HCT116 (cell line): ENCODE measurements at regions not wholly inside any gene's neighbourhood (a gene's known extent, or its start where the extent isn't known, plus 50 kb on each side); places are given as distances from the start of the nearest gene placed in this dataset.

ENCODE experiments used
- CTCF ChIP-seq, 3 experiments: fragments of 200-600 bp in 1 of 3; sonication (generic) in 1 of 3; IDR thresholded peaks in 2 of 3; conservative IDR thresholded peaks in 1 of 3; 2 replicates each; pipeline ENCODE4 v1.5.1; 2012 to 2017; ENCODE audit warnings: low read depth in 2 of 3, low read length in 2 of 3, antibody characterized with exemption in 1 of 3, borderline replicate concordance in 1 of 3, control low read depth in 1 of 3, mild to moderate bottlenecking in 1 of 3, mixed read lengths in 1 of 3, mixed run types in 1 of 3, moderate library complexity in 1 of 3; ENCODE audit not compliant: insufficient read depth in 1 of 3
- EZH2 ChIP-seq: fragments of 200-600 bp; sonication (generic); IDR thresholded peaks from 2 replicates; pipeline ENCODE4 v1.6.1; 2017; ENCODE audit warnings: antibody characterized with exemption, mixed run types
- POLR2A ChIP-seq: IDR thresholded peaks from 2 replicates; pipeline ENCODE4 v1.7.0; 2011; ENCODE audit warnings: borderline replicate concordance; ENCODE audit not compliant: insufficient read depth, insufficient read length; ENCODE audit errors: extremely low read depth
- POLR2AphosphoS5 ChIP-seq: IDR thresholded peaks from 2 replicates; pipeline ENCODE4 v1.6.1; 2011; ENCODE audit warnings: mild to moderate bottlenecking, low read depth, low read length, moderate library complexity
- RAD21 ChIP-seq: IDR thresholded peaks from 2 replicates; pipeline ENCODE4 v1.6.1; 2012; ENCODE audit warnings: low read depth, mild to moderate bottlenecking
- SIN3A ChIP-seq: IDR thresholded peaks from 2 replicates; pipeline ENCODE4 v1.6.1; 2012; ENCODE audit warnings: low read depth
- SP1 ChIP-seq: IDR thresholded peaks from 2 replicates; pipeline ENCODE4 v1.6.1; 2012; ENCODE audit warnings: low read depth
- YY1 ChIP-seq: IDR thresholded peaks from 2 replicates; pipeline ENCODE4 v1.6.1; 2011; ENCODE audit warnings: low read length, low read depth, moderate library complexity, mild to moderate bottlenecking; ENCODE audit not compliant: insufficient replicate concordance; ENCODE audit errors: extremely low read depth
- ZNF274 ChIP-seq: fragments of 200-500 bp; sonication (Bioruptor generic); IDR thresholded peaks from 2 replicates; pipeline ENCODE4 v1.6.1; 2014; ENCODE audit warnings: mild to moderate bottlenecking, low read depth, low read length, inconsistent platforms

- TF ChIP-seq POLR2AphosphoS5 (no peak), ZNF274 (no peak), CTCF (IDR thresholded peaks at IDR 0.05 in 2 of 3, conservative IDR thresholded peaks at IDR 0.05 in 1 of 3; ENCODE audit: borderline replicate concordance in 1 of 3, insufficient read depth in 1 of 3, low read depth in 2 of 3, low read length in 2 of 3) (no peak), POLR2A (no peak), SP1 (no peak), RAD21 (no peak), SIN3A (no peak), YY1 (no peak), EZH2 (no peak)
These were observed 57.5 kb downstream of the OSR1 start for GRCh38 chr2:19300961-19301360.
